HL-60 (cell line): ENCODE measurements at regions not wholly inside any gene's neighbourhood (a gene's known extent, or its start where the extent isn't known, plus 50 kb on each side); places are given as distances from the start of the nearest gene placed in this dataset.

Source experiments
- DNase-seq, 2 experiments: peaks; one replicate each; pipeline ENCODE4 v3.0.0-alpha.2; 2010 to 2020; ENCODE audit warnings: low read depth in 1 of 2, low spot score in 1 of 2
- H3K27ac ChIP-seq: fragments of 250-450 bp; sonication (Bioruptor Pico); replicated peaks from 2 replicates; pipeline ENCODE4 v1.5.1; 2020; ENCODE audit warnings: mild to moderate bottlenecking, moderate library complexity
- H3K27me3 ChIP-seq: fragments of 250-450 bp; sonication (Bioruptor Pico); 2 replicates; pipeline ENCODE4 v1.5.1; 2021; ENCODE audit warnings: mild to moderate bottlenecking, moderate library complexity; ENCODE audit not compliant: insufficient read depth, poor library complexity, severe bottlenecking
- H3K4me3 ChIP-seq: replicated peaks from 2 replicates; pipeline ENCODE4 v1.5.1; 2011; ENCODE audit warnings: mild to moderate bottlenecking, control low read depth, low read length; ENCODE audit not compliant: insufficient read depth
- CTCF ChIP-seq: IDR thresholded peaks from one replicate; pipeline ENCODE4 v1.5.1; 2011; ENCODE audit warnings: low read length, control low read depth, inconsistent platforms; ENCODE audit not compliant: insufficient read depth
- GABPA ChIP-seq: IDR thresholded peaks from 2 replicates; pipeline ENCODE4 v1.6.1; 2012; ENCODE audit warnings: low read depth
- POLR2AphosphoS5 ChIP-seq: IDR thresholded peaks from 2 replicates; pipeline ENCODE4 v1.6.1; 2012; ENCODE audit warnings: low read depth
- REST ChIP-seq: IDR thresholded peaks from 2 replicates; pipeline ENCODE4 v1.6.1; 2012; ENCODE audit warnings: low read depth; ENCODE audit not compliant: insufficient replicate concordance
- SPI1 ChIP-seq: IDR thresholded peaks from 2 replicates; pipeline ENCODE4 v1.6.1; 2012; ENCODE audit warnings: low read depth, mild to moderate bottlenecking, borderline replicate concordance

GRCh38 chrX:97714072-97714471, 830.4 kb downstream of the RPA4 start:
- no peak overlapping the region for H3K4me3 ChIP-seq
- H3K27ac ChIP-seq = no peak overlapping the region
- TF ChIP-seq SPI1 (no peak), GABPA (no peak), REST (no peak), CTCF (no peak), POLR2AphosphoS5 (no peak)
- DNase-seq = no peak
- no peaks in the 10 kb centered on the region for H3K27me3 ChIP-seq

GRCh38 chrX:97728215-97728614, 844.5 kb downstream of the RPA4 start:
- Histone ChIP-seq H3K4me3 (no peak overlapping the region), H3K27ac (no peak overlapping the region), H3K27me3 (peaks cover 3% of the 10 kb centered on the region)
- no peak for TF ChIP-seq REST
- no peak for TF ChIP-seq GABPA
- no peak for TF ChIP-seq SPI1
- TF ChIP-seq POLR2AphosphoS5 = no peak
- no peak for TF ChIP-seq CTCF
- DNase-seq = no peak

GRCh38 chrX:97740044-97740443, 856.3 kb downstream of the RPA4 start:
- H3K27ac ChIP-seq = no peak overlapping the region
- DNase-seq = no peak
- TF ChIP-seq GABPA = no peak
- TF ChIP-seq SPI1 = no peak
- TF ChIP-seq POLR2AphosphoS5 = no peak
- TF ChIP-seq CTCF = no peak
- TF ChIP-seq REST = no peak
- no peaks in the 10 kb centered on the region for H3K27me3 ChIP-seq
- H3K4me3 ChIP-seq = no peak overlapping the region
